Stimulated activated CD8-positive, alpha-beta memory T cell treated with anti-CD3 and anti-CD28 coated beads, Interleukin-4, amount 100 ng/mL, for 24 hours (primary cell): ENCODE measurements at regions not wholly inside any gene's neighbourhood (a gene's known extent, or its start where the extent isn't known, plus 50 kb on each side); places are given as distances from the start of the nearest gene placed in this dataset.

ENCODE experiments used
- DNase-seq: peaks from one replicate; pipeline ENCODE4 v3.0.0-alpha.2; 2020; ENCODE audit warnings: low read depth

DNA sequence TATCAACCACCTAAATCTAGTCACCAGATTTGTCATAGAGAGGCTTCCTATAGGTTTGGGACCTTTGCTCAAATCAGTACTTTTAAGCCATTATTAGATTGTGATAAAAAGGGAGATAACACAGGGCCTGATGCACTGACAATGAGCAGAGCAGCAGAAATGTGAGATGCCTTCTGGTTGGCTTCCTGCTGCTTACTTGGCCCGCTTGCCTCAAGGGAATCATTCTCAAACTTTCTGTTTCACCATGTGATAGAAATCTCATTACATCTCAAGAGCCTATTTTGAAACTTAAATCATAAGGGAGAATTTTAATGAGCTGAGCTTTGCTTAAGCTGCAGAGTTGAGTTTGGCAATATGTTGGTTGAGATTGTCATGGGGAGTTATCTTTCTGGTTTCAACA is 606.0 kb downstream of the DHX35 start:
- DNase-seq, result no peak

DNA sequence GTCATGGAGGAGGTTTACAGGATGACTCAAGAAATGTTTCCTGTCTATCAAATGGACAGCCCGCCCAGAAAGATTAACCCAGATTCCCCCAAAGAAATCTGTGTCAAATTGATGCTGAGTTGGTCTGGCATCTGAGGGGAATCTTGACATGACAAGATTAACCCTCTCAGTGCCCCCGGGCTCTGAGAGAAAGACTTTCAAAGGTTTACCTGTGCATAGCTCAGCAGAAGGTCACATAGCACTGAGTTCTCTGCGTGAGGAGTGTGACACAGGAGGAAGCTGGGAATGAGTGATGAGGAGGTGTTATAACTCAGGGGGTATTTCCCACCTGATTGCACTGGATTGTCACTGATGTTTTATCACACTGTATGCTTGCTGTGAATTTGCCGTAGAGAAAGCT is 601.2 kb downstream of the DHX35 start:
- no peak for DNase-seq

DNA sequence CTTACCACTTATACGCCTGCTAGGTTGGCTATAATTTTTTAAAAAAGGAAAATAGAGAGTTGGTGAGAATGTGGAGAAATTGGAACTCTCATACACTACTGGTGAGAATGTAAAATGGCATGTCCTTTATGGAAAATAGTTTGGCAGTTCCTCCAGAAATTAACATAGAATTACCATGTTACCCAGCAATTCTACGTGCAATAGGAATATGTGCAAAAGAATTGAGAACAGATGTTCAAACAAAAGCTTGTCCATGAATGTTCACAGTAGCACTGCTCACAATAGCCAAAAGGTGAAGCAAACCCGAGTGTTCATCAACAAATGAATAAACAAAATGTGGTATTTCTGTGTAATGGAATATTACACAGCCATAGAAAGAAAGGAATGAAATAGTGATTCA is 592.2 kb downstream of the DHX35 start:
- DNase-seq, result no peak

DNA sequence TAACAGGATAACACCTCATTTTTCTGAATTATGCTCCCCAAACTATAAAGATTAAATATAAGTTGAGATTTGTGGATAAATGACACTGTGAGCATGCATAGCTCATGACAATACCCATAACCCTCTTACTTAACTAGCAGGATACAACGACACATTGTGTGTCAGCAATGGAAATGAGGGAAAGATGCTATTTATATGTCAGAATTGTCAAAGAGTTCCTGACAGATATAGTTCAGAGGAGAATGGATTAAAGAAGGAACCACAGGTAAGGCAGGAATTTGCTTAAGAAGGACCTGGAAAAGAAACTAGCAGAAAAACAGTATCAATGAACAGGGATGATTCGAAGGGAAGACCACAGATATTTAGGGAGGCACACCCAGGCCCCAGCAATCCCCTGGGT is 591.0 kb downstream of the DHX35 start:
- DNase-seq, result no peak

DNA sequence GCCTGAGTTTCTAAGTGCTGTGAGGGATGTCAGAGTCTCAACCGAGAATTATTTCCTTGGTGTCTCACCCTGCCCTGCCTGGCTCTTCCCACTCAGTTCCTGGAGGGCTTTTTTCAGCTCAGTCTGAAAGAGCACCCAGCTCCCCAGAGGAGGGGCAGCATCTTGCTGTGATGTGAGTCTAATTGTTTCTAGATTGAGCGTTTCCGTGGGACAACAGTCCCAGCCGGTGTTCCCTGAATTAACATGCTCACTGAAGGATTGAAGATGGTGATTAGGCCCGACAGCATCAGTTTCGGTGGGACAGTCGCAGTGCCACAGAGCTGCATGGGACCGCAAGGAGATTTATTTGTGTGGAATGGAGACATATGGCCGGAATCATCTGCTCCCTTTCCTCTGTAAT is 587.6 kb downstream of the DHX35 start:
- no peak for DNase-seq

DNA sequence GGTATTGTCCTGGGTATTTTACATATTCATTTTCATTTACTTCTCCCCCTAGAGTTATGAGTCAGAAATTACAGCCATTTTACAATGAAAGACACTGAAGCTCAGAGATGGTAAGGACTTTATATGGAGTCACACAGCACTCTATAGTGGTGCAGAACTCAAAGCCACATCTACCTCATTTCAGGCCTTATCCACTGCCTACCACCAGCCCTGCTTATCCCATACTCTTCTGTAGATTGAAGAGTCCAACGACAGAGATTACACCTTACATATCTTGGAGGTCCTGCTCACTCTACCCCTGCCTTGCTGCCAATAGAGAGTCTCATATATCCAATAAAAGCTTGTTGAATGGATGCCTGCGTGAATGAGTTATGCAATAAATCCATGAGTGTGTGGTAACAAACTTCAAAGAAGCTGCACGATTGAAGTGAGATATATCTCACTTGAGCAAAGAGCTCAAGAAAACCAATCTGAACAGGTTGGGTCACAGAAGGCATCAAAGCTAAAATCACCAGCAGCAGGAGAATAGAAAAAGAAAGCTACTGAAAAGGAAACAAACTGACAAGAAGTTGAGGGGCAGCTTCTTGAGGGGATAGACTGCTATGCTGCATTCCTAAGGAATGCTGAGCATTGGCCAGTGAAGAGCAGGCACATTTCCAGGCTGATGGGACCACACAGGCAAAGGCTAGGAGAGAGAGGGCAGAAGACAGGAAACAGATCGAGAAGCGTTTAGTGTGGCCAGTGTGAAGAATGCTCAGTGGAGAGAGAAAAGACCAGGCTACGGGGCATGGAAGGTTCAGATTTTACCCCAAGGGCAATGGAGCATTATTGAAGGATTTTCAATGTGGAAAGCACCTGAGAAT is 585.6 kb downstream of the DHX35 start:
- no peak for DNase-seq

DNA sequence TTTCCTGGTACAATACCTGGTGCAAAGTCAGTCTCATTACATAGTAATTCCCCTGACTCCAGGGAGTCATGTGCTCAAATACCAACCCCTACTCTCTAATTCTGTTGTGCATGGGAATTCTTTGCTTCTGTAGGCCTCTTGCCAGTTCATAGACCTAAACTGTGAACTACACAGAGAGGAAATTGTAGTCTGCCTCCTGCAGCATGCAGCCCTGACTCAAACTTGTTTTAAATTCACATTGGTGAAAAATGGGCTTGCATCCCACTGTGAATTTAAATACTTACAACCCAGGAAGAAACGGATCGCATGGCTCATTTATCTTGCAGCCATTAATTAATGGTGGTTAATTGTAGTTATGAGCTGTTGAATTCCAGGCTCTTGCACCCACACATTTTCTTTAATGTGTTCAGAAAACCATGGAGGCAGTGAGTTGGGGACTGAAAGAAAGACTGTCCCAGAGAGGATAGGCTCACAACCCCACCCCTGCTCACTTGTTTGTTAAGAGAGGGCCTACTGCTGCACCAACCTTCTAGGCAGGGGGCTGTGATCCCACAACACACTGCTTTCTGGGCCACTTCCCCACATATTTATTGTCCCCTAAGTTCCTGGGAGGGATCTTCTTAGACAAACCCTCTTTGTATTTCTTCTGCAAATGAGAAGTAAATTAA is 579.1 kb downstream of the DHX35 start:
- no peak for DNase-seq

DNA sequence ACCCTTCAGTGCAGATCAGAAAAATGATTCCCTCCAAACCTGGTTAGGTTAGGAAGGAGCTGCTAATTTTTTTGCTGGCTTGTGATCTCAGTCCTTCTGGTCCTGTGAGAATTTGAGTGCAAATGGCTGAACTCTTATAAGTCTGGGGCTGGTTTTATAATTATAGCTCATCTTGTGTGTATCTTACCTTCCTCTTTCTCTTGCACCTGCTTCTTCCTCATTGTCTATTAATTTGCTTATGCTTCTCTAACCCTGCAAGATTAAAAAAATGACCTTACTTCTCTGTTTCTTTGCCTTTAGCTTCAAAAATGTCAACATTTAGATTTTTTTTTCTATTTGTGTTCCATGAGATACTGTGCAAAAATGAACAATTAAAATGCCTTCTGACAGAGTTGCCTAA is 576.2 kb downstream of the DHX35 start:
- DNase-seq, result no peak

DNA sequence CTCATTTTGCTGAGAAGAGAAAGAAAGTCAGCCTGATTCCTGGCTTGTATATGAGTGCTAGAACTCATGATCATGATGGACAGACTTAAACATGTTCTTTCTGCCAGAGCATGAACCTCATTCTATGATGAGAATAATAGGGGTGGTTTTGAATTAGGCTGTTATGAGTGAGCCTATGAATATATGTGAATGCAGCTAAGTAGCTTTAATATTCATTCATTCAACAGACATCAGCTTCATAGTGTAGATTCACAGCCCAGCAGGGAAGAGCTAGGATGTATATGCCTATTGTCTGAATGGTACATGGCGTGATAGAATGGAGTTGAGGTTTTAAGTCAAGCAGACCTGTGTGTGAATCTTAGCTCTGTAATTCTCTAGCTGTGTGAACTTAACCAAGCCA is 573.2 kb downstream of the DHX35 start:
- DNase-seq, result no peak

DNA sequence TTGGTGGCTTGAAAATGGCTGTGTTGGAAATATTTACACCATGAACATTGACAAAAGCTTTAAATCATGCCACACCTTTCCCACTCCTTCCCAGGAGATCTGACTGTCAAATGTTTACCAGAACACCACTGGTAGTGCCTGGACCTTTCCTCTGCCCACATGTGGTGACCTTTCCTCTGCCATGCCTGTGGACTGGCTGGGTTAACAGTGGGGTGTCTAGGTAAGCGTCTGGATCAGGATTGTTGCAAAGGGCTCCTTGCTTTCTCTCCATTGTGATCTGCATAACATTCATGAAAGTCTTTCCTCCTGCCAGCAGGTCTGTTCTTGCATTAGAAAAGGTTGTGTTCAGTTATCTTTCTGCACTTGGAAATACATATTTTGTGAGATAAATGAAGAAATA is 572.7 kb downstream of the DHX35 start:
- DNase-seq, result no peak

DNA sequence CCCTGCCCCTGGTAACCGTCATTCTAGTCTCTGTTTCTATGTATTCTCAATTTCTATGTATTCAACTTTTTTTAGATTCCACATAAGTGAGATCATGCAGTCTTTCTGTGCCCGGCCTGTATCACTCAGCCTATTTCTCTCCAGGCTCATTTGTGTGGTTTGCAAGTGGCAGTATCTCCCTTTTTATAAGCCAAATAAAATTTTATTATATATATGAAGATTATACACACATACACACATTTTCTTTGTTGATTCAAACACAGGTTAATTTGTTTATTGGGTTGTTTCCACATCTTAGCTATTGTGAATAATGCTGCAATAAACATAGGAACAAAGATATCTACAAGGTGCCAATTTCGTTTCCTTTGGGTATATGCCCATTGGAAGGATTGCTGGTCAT is 571.7 kb downstream of the DHX35 start:
- no peak for DNase-seq

DNA sequence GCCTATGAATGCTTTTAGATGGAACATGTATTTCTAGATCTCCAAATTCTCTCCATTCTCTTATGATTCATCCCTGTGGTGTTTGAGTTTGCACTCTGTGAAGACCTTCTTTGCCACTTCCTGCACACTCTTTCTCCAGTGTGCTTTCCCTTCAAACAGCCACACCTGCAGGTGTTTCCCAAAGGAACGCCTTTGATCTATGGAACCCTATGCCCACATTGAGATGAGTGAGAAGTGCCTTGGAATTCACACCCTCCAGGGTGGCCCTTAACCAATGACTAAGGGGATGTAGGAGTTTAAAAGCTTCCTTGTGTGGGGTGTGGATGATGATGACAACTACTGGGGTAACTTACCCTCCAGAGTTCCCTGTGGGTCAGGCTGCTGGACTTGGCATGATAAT is 570.1 kb downstream of the DHX35 start:
- DNase-seq, result no peak

DNA sequence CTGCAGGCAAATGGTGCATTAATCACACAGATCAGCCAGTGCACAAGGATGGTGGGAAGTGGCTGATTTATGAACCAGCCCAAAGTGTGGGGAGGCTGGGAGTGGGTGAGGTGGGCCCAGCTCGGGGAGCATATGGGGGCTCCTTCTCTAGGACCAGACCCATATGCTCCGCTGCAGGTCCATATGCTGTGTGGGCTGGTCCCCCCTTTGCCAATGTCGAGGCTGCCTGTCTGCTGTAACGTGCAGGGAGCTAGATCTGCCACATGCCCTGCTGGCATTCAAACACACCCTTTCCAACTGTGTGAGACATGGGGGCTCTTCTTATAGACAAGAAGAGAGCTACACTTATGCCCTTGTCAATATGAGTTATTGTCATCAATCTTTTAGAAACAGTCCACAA is 566.3 kb downstream of the DHX35 start:
- DNase-seq, result no peak

DNA sequence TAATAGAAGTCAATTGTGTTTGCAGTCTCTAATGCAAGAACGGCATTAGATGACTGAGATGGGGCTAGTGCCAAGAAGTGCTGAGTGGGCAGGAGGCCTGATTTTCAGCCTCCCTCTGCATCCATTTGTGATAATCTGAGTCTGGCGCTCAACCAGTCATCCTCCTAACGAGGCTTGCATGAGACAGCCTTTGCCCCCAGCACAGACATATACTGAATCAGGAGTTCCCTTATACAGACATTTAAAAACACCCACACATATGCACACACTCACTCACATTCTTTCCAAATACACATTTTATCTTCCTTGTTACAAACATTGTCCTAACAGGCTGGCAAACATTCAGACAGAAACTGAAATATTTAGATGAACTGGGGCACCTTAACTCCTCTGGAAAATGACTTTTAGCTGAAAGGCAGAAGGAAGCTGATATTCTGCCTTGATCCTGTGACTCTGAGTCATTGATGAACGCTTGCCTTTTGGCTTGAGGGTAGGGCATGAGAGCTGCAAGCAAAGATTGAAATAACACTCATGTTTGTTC is 562.3 kb downstream of the DHX35 start:
- no peak for DNase-seq

DNA sequence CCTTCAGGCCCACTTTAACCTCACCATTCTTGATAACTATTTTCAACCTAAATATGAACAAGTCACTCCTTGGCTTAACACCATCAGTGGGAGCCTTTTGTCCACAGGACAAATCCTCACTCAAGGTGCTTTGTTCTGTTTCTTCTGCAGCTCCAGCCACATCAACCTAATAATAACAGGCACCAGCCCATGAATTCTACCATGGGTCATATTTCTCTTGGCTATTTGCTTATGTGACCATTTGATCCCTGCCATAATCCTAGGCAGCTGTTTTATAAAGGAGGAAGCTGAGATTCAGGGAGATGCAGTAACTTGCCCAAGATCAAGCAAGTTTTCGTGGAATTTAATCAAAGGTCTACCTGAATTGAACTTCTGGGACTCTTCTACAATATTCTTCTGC is 561.3 kb downstream of the DHX35 start:
- no peak for DNase-seq

DNA sequence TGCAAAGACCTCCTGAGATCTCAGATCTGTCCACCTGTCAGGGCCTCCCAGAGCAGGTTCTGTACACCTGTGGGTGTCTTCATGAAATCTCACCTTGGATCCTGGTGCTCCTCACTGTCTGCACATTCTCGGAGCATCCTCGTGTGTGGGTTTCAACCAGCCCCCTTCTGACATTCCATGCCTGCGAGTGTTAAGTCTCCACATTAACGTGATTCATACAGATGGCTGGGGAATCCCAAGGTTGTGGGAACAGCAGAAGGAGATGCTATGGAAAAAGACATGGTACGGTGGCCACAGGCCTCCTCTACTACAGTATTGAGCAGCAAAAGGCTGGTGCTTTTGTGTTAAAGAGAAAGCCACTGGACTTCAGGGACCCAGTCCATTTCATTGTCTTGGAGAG is 556.5 kb downstream of the DHX35 start:
- no peak for DNase-seq

DNA sequence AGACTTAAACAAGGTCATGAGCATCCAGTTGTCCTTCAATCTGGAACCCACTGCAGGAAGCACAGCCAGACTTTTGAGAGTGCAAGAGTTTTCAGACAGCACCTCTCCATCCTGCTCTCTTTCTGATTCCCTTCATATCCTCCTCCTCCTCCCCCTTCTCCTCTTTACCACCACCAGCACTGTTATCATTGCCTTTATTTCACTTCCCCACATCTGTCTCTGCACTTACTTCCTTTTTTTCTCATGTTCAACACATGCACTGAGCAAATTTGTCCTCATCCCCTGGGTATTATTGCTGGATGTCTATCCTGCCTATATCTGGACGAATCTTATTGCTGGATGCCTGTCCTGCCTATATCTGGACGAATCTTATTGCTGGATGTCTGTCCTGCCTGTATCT is 554.8 kb downstream of the DHX35 start:
- no peak for DNase-seq

DNA sequence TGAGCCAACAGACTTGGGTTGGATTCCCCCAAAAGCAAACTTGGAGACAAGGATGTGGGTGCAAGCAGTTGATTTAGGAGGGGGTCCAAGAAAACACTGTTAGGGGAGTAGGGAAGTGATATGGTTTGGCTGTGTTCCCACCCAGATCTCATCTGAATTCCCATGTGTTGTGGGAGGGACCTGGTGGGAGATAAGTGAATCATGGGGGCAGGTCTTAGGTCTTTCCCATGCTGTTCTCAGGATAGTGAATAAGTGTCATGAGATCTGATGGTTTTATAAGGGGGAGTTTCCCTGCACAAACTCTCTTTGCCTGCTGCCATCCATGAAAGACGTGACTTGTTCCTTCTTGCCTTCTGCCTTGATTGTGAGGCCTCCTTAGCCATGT is 542.6 kb downstream of the DHX35 start:
- no peak for DNase-seq

DNA sequence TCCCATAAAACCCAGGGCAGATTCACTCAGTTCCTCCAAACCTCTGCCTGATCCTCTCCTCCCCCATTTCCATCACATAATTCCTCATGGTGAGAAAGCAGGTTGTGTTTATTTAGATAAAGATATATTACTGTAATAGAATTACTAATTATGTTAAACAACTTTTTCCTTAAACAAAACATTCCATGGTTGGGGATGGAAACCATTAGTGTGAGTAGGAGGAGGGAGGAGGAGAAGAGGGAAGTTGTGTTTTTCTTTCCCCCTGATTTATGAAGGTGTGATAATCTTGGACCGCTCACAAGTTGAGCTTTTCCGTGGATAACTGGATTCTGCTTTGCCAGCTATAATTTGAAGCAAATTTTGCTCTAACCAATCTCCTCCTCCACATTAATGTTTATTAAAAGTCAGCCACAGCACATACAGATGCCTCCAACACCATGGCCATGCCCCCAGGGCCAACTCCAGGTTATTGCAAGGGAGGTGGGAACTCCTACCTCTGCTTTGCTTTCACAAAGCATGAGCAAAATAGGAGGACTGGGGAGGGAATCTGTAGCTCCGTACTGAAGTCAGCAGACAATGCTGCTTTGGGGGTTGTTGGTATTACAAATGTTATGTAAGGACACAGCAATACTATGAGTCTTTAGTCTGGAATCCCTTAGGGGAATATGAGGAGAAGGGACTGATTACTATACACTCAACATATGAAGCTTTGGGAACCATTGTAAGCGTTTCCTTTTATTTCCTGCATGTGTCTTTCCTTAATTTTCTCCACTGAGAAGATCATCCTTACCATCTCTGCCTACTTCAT is 542.0 kb downstream of the DHX35 start:
- no peak for DNase-seq

DNA sequence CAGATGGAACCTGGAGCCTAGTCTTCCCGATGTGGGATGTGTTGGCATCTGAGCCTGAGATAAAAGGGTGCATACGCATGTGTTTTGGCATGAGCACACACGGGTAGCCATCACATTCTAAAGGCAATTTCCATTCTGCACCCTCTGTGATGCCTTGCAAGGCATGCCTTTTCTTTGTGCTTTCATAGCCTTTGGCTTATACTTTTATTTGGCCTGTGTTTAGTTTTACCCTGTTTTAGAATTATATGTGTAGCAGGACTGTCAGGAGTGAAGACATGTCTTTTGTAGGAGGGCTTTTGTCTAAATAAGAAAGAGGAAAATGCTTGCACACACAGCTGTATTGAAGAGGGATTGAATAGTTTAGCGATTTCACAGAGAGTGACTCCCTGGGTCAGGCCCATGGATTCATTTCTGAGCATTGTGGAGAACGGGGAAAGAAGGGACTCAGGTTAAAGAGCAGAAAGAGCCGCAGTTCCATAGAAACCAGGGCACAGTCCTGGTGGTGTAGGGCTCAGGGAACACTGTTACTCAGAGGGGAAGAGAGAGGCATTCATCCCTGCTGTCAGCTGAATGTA is 530.2 kb downstream of the DHX35 start:
- DNase-seq, result no peak

DNA sequence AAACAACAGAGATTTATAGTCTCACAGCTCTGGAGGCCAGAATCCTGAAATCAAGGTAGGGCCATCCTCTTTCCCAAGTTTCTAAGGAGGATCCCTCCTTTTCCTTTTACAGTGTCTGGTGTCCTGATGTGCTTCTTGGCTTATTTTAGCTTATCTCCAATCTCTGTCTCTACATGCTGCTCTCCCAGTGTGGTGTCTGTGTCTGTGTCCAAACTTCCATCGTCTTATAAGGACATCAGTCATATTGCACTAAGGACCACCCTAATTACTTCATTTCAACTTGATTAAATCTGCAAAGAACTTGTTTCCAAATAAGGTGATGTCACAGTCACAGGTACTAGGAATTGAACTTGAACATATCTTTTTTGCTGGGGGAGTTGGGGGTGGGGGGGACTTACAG is 529.6 kb downstream of the DHX35 start:
- no peak for DNase-seq

DNA sequence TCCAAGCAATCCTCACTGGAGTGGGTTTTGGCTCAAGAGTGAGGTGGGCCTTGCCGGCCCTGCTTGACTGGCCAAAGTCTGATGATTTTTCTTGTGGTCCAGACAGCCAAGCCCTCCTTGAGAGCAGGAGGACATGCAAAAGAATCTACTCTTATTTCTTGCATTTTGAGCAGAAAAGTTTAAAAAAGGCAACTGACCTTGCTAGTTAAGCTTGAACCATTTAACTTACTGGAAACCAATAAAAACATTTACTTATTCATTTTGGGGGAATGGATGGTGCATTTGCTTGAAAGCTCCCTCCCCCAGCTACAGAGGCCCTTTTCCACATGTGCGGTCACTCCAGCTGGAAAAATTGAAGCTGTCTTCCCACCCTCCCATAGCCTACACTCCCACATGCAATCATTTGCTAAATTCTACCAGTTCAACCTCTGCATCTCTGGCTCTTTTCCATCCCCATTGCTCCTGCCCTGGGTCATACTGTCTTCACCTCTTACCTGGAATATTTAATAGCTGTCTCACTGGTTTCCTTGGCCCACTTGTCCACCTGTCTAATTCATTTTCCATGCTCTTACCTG is 527.9 kb downstream of the DHX35 start:
- DNase-seq, result no peak
